ENCODE measurements at regions not wholly inside any gene's neighbourhood (a gene's known extent, or its start where the extent isn't known, plus 50 kb on each side); places are given as distances from the start of the nearest gene placed in this dataset.

GRCh38 chr10:31118556-31118955 lies 86.9 kb upstream of the ZNF438 start:
- DNase-seq (no peak), ATAC-seq (no peak)
- Histone ChIP-seq H3K9me3 (no peaks in the 10 kb centered on the region), H3K27me3 (no peaks in the 10 kb centered on the region), H3K27ac (no peak overlapping the region), H3K4me1 (peaks cover 0 to 17% (median 9%) of the 10 kb centered on the region in 12 donors), H3K4me3 (no peak overlapping the region), H3K36me3 (no peaks in the 10 kb centered on the region)
- no peak for TF ChIP-seq POLR2A (IDR thresholded peaks at IDR 0.05)
- no peak for TF ChIP-seq CTCF (IDR thresholded peaks at IDR 0.05)
- 64 to 86% (median 73%) methylated on average over 3 of the region's 3 CpGs for WGBS, 4 donors
- intact Hi-C loops (cut with DNase I): no loop called here

- Histone ChIP-seq H3K4me1 (peaks cover 0 to 17% (median 9%) of the 10 kb centered on the region in 12 donors), H3K27me3 (no peaks in the 10 kb centered on the region), H3K27ac (peak overlapping the region in 5 of 12 donors; percentile 7 to 76 (median 47)), H3K36me3 (no peaks in the 10 kb centered on the region), H3K4me3 (no peak overlapping the region), H3K9me3 (no peaks in the 10 kb centered on the region)
- intact Hi-C loops (cut with DNase I): no loop called here
- TF ChIP-seq POLR2A (IDR thresholded peaks at IDR 0.05) (no peak), CTCF (IDR thresholded peaks at IDR 0.05) (no peak)
- no peak for ATAC-seq
- no peak for DNase-seq
- 57 to 74% (median 62%) methylated on average over 1 of the region's 1 CpG for WGBS, 4 donors
Measured at GRCh38 chr10:31120392-31120791, 88.7 kb upstream of the ZNF438 start.

GRCh38 chr10:31120961-31121685 lies 89.5 kb upstream of the ZNF438 start:
- Histone ChIP-seq H3K36me3 (no peaks in the 10 kb centered on the region), H3K9me3 (no peaks in the 10 kb centered on the region), H3K4me1 (peaks cover 0 to 17% (median 9%) of the 10 kb centered on the region in 12 donors), H3K27me3 (no peaks in the 10 kb centered on the region), H3K27ac (peak overlapping the region in 6 of 12 donors; percentile 7 to 76 (median 32)), H3K4me3 (no peak overlapping the region)
- intact Hi-C loops (cut with DNase I): no loop called here
- TF ChIP-seq CTCF (IDR thresholded peaks at IDR 0.05): no peak
- no peak for TF ChIP-seq POLR2A (IDR thresholded peaks at IDR 0.05)
- DNase-seq (no peak), ATAC-seq (no peak)
- 60 to 73% (median 73%) methylated on average over 7 of the region's 7 CpGs for WGBS, 4 donors

GRCh38 chr10:31121757-31122577 lies 90.3 kb upstream of the ZNF438 start:
- DNase-seq (no peak), ATAC-seq (no peak)
- Histone ChIP-seq H3K27ac (peak overlapping the region in 4 of 12 donors; percentile 13 to 67 (median 32)), H3K27me3 (no peaks in the 10 kb centered on the region), H3K9me3 (no peaks in the 10 kb centered on the region), H3K4me3 (no peak overlapping the region), H3K36me3 (no peaks in the 10 kb centered on the region), H3K4me1 (peaks cover 0 to 17% (median 9%) of the 10 kb centered on the region in 12 donors)
- WGBS, 4 donors: 77 to 90% (median 81%) methylated on average over 3 of the region's 3 CpGs
- intact Hi-C loops (cut with DNase I): no loop called here
- TF ChIP-seq CTCF (IDR thresholded peaks at IDR 0.05) (no peak), POLR2A (IDR thresholded peaks at IDR 0.05) (no peak)

All from heart left ventricle (tissue), 16 donors.